PC-9 (cell line): ENCODE measurements at regions not wholly inside any gene's neighbourhood (a gene's known extent, or its start where the extent isn't known, plus 50 kb on each side); places are given as distances from the start of the nearest gene placed in this dataset.
"Not testable (repeated sequence)": the region's sequence is repeated elsewhere in the genome, so short reads cannot be mapped to it uniquely, and the experiment has no call there.

Experiments used
- BruUV-seq: library from RNA; stranded (reverse); fragments of 400-500 nt; replicated peaks from 2 replicates; lab custom pipeline; 2021; lab: Mats Ljungman, UMichigan
- CTCF ChIA-PET: fragments of 300-600 bp; sonication (Branson Sonifier 250); formaldehyde crosslinking; loops from one replicate; lab custom pipeline; 2022; ENCODE audit warnings: antibody characterized with exemption; lab: Charles Lee
- POLR2A ChIA-PET: fragments of 300-600 bp; sonication (Branson Sonifier 250); formaldehyde crosslinking; loops from one replicate; lab custom pipeline; 2022; ENCODE audit warnings: antibody characterized with exemption; ENCODE audit not compliant: unreplicated experiment; lab: Charles Lee
- DNase-seq, 2 experiments: peaks; one replicate each; pipeline versions ENCODE4 v3.0.0 to v3.0.0-alpha.2; 2015 to 2022; ENCODE audit warnings: mixed read lengths in 1 of 2
- H2AFZ ChIP-seq: fragments of 200-600 bp; sonication (generic); 2 replicates; pipeline ENCODE4 v1.8.1; 2017; ENCODE audit warnings: antibody characterized with exemption
- H3F3A ChIP-seq: fragments of 200-600 bp; sonication (generic); 2 replicates; pipeline ENCODE4 v1.8.1; 2017; ENCODE audit warnings: antibody characterized with exemption, mild to moderate bottlenecking, low read depth; ENCODE audit not compliant: insufficient read depth
- H3K27ac ChIP-seq: fragments of 200-600 bp; sonication (generic); 2 replicates; pipeline ENCODE4 v1.6.1; 2016; ENCODE audit warnings: mixed run types
- H3K27me3 ChIP-seq: fragments of 200-600 bp; sonication (generic); 2 replicates; pipeline ENCODE4 v1.6.1; 2016; ENCODE audit warnings: low read depth, mixed run types; ENCODE audit not compliant: insufficient read depth
- H3K36me3 ChIP-seq: fragments of 200-600 bp; sonication (generic); 2 replicates; pipeline ENCODE4 v1.6.1; 2016; ENCODE audit warnings: low read depth, mixed run types
- H3K4me1 ChIP-seq: fragments of 200-600 bp; sonication (generic); replicated peaks from 2 replicates; pipeline ENCODE4 v1.6.1; 2016; ENCODE audit warnings: mixed run types; ENCODE audit not compliant: insufficient read depth
- H3K4me2 ChIP-seq: fragments of 200-600 bp; sonication (generic); 2 replicates; pipeline ENCODE4 v1.6.1; 2017; ENCODE audit warnings: mixed run types
- H3K4me3 ChIP-seq: fragments of 200-600 bp; sonication (generic); 2 replicates; pipeline ENCODE4 v1.6.1; 2016; ENCODE audit warnings: mixed run types
- H3K79me2 ChIP-seq: fragments of 200-600 bp; sonication (generic); 2 replicates; pipeline ENCODE4 v1.6.1; 2017; ENCODE audit warnings: low read depth, mixed run types
- H3K9me2 ChIP-seq: fragments of 200-600 bp; sonication (generic); 2 replicates; pipeline ENCODE4 v1.8.1; 2017; ENCODE audit warnings: mild to moderate bottlenecking; ENCODE audit not compliant: insufficient read depth
- H3K9me3 ChIP-seq: fragments of 200-600 bp; sonication (generic); 2 replicates; pipeline ENCODE4 v1.8.1; 2016; ENCODE audit warnings: low read depth; ENCODE audit not compliant: insufficient read depth
- H4K20me1 ChIP-seq: fragments of 200-600 bp; sonication (generic); 2 replicates; pipeline ENCODE4 v1.8.1; 2017; ENCODE audit not compliant: insufficient read depth
- EZH2 ChIP-seq: fragments of 200-600 bp; sonication (generic); IDR thresholded peaks from 2 replicates; pipeline ENCODE4 v1.8.0; 2017; ENCODE audit warnings: antibody characterized with exemption, low read depth
- intact Hi-C: fragments of 100-400 bp; cut with micrococcal nuclease; formaldehyde crosslinking; loops from one replicate; pipeline ENCODE4 v1.10.0; 2022; ENCODE audit not compliant: unreplicated experiment
- TF ChIP-seq, protein P1 (sequence below): fragments of 200-600 bp; sonication (generic); conservative IDR thresholded peaks from 2 replicates; pipeline ENCODE4 v1.6.1; 2017; ENCODE audit warnings: mixed run types, antibody characterized with exemption, mild to moderate bottlenecking, moderate library complexity

DNA sequence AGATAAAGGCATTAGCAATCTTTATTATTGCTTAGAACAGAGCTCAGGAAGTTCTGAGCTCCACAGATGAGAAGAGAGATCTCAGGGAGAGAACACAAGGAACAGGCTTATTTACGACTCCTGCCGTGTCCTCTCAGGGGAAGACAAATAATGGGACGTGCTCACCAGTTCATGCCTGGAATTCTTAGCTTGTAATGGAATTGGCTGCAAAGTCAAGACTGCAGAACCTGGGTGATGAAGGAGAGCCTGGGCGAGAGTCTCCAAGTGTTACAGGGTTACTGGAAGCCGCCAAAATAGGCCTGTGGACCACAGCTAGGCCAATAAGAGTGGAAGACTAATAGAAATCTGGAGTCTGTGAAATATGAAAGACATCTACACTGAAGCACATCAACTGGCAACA is 174.5 kb upstream of the ADAMTSL1 start:
- no peaks in the 10 kb centered on the region for H3K36me3 ChIP-seq
- no peaks in the 10 kb centered on the region for H3F3A ChIP-seq
- TF ChIP-seq, protein P1, sequence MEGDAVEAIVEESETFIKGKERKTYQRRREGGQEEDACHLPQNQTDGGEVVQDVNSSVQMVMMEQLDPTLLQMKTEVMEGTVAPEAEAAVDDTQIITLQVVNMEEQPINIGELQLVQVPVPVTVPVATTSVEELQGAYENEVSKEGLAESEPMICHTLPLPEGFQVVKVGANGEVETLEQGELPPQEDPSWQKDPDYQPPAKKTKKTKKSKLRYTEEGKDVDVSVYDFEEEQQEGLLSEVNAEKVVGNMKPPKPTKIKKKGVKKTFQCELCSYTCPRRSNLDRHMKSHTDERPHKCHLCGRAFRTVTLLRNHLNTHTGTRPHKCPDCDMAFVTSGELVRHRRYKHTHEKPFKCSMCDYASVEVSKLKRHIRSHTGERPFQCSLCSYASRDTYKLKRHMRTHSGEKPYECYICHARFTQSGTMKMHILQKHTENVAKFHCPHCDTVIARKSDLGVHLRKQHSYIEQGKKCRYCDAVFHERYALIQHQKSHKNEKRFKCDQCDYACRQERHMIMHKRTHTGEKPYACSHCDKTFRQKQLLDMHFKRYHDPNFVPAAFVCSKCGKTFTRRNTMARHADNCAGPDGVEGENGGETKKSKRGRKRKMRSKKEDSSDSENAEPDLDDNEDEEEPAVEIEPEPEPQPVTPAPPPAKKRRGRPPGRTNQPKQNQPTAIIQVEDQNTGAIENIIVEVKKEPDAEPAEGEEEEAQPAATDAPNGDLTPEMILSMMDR = no peak
- TF ChIP-seq EZH2 = no peak
- no peaks in the 10 kb centered on the region for H3K79me2 ChIP-seq
- H2AFZ ChIP-seq = no peak overlapping the region
- H4K20me1 ChIP-seq = no peaks in the 10 kb centered on the region
- H3K27ac ChIP-seq = no peak overlapping the region
- ChIA-PET CTCF (no interaction called here), POLR2A (no interaction called here)
- H3K9me2 ChIP-seq = no peaks in the 10 kb centered on the region
- no peak overlapping the region for H3K4me2 ChIP-seq
- H3K4me3 ChIP-seq = no peak overlapping the region
- intact Hi-C loops = no loop called here
- no peak for DNase-seq
- BruUV-seq = no TSS peak
- H3K27me3 ChIP-seq = no peaks in the 10 kb centered on the region
- H3K4me1 ChIP-seq = no peaks in the 10 kb centered on the region
- H3K9me3 ChIP-seq = no peaks in the 10 kb centered on the region

DNA sequence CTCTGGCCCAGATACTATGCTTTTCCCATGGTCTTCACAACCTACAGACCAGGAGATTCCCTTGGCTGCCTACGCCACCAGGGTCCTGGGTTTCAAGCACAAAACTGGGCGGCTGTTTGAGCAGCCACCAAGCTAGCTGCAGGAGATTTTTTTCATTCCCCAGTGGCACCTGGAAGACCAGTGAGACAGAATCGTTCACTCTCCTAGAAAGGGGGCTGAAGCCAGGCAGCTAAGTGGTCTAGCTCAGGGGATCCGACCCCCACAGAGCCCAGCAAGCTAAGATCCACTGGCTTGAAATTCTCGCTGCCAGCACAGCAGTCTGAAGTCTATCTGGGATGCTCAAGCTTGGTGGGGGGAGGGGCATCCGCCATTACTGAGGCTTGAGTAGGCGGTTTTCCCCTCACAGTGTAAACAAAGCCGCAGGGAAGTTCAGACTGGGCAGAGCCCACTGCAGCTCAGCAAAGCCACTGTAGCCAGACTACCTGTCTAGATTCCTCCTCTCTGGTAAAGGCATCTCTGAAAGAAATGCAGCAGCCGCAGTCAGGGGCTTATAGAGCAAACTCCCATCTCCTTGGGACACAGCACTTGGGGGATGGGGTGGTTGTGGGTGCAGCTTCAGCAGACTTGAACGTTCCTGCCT is 168.7 kb upstream of the ADAMTSL1 start:
- DNase-seq, H3F3A ChIP-seq, intact Hi-C loops, H3K36me3 ChIP-seq, H3K27me3 ChIP-seq, H3K4me3 ChIP-seq, H3K4me2 ChIP-seq, H3K4me1 ChIP-seq, H4K20me1 ChIP-seq, POLR2A ChIA-PET, H2AFZ ChIP-seq, CTCF ChIA-PET, H3K9me3 ChIP-seq, H3K9me2 ChIP-seq, BruUV-seq, H3K79me2 ChIP-seq, H3K27ac ChIP-seq: not testable (repeated sequence)

DNA sequence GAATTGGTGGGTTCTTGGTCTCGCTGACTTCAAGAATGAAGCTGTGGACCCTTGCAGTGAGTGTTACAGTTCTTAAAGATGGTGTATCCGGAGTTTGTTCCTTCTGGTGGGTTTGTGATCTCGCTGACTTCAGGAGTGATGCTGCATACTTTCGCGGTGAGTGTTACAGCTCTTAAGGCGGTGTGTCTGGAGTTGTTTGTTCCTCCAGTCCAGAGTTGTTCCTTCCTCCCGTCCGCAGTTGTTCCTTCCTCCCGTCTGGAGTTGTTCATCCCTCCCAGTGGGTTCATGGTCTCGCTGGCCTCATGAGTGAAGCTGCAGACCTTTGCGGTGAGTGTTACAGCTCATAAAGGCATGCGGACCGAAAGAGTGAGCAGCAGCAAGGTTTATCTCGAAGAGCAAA is 159.6 kb upstream of the ADAMTSL1 start:
- POLR2A ChIA-PET = no interaction called here
- CTCF ChIA-PET = no interaction called here
- Histone ChIP-seq H3K4me2 (no peak overlapping the region), H3K27me3 (no peaks in the 10 kb centered on the region), H3K4me3 (no peak overlapping the region), H3K4me1 (no peaks in the 10 kb centered on the region), H3K9me3 (no peaks in the 10 kb centered on the region), H3K27ac (no peak overlapping the region), H3F3A (no peaks in the 10 kb centered on the region), H3K79me2 (no peaks in the 10 kb centered on the region), H2AFZ (no peak overlapping the region), H3K36me3 (no peaks in the 10 kb centered on the region), H4K20me1 (no peaks in the 10 kb centered on the region), H3K9me2 (no peaks in the 10 kb centered on the region)
- DNase-seq = no peak
- intact Hi-C loops = no loop called here
- TF ChIP-seq EZH2 = no peak
- TF ChIP-seq, protein P1 = no peak
- BruUV-seq = no TSS peak

DNA sequence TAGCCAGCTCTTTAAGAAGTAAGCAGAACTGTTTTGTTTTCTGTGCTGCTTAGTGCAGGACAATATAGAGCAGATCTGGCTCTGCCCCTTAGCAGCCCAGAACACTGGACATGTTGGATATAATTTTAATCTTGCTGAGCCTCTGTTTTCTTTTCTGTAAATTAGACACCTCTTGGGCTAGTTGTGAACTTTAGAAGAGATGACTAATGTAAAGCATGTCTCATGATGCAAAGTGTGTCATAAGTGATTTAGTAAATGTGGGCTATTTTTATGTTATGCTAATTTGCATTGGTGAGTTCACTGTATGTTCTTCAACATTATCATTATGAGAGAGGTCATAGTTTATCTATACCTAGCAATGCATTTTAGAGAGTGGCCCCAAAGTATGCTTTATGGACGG is 156.1 kb upstream of the ADAMTSL1 start:
- Histone ChIP-seq H3K79me2 (no peaks in the 10 kb centered on the region), H3K27me3 (no peaks in the 10 kb centered on the region), H3K36me3 (no peaks in the 10 kb centered on the region), H3K4me1 (no peaks in the 10 kb centered on the region), H3K4me3 (no peak overlapping the region), H4K20me1 (no peaks in the 10 kb centered on the region), H3K27ac (no peak overlapping the region), H3K9me2 (no peaks in the 10 kb centered on the region), H3K9me3 (no peaks in the 10 kb centered on the region), H2AFZ (no peak overlapping the region), H3K4me2 (no peak overlapping the region), H3F3A (no peaks in the 10 kb centered on the region)
- TF ChIP-seq EZH2 = no peak
- TF ChIP-seq, protein P1 = no peak
- ChIA-PET POLR2A (no interaction called here), CTCF (no interaction called here)
- DNase-seq = no peak
- no TSS peak for BruUV-seq
- intact Hi-C loops = no loop called here
